ENCODE measurements at regions not wholly inside any gene's neighbourhood (a gene's known extent, or its start where the extent isn't known, plus 50 kb on each side); places are given as distances from the start of the nearest gene placed in this dataset.

DNA sequence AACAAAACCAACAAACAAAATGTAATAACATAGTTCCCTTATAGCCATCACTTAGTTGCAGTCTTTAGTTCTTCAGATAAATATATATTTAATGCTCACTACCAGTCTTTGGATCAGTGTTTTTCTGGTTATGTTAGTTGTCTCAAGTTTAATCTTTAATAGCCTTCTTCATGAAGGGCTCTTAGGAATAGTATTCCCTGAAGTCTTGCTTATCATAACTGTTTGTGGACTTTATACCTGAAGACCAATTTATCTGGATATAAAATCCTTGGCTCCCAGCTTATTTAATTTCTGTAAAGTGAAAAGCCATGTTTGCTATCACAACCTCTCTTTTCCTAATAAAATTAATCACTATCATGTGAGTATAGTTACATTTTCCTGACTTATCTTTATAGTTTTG lies 379.7 kb downstream of the ARL6IP6 start:
- TF ChIP-seq, protein P1, sequence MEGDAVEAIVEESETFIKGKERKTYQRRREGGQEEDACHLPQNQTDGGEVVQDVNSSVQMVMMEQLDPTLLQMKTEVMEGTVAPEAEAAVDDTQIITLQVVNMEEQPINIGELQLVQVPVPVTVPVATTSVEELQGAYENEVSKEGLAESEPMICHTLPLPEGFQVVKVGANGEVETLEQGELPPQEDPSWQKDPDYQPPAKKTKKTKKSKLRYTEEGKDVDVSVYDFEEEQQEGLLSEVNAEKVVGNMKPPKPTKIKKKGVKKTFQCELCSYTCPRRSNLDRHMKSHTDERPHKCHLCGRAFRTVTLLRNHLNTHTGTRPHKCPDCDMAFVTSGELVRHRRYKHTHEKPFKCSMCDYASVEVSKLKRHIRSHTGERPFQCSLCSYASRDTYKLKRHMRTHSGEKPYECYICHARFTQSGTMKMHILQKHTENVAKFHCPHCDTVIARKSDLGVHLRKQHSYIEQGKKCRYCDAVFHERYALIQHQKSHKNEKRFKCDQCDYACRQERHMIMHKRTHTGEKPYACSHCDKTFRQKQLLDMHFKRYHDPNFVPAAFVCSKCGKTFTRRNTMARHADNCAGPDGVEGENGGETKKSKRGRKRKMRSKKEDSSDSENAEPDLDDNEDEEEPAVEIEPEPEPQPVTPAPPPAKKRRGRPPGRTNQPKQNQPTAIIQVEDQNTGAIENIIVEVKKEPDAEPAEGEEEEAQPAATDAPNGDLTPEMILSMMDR (IDR thresholded peaks at IDR 0.05) = no peak
- TF ChIP-seq POLR2AphosphoS5 (IDR thresholded peaks at IDR 0.05) (no peak), POLR2A (IDR thresholded peaks at IDR 0.05) (no peak)
